ENCODE measurements at regions not wholly inside any gene's neighbourhood (a gene's known extent, or its start where the extent isn't known, plus 50 kb on each side); places are given as distances from the start of the nearest gene placed in this dataset.

DNA sequence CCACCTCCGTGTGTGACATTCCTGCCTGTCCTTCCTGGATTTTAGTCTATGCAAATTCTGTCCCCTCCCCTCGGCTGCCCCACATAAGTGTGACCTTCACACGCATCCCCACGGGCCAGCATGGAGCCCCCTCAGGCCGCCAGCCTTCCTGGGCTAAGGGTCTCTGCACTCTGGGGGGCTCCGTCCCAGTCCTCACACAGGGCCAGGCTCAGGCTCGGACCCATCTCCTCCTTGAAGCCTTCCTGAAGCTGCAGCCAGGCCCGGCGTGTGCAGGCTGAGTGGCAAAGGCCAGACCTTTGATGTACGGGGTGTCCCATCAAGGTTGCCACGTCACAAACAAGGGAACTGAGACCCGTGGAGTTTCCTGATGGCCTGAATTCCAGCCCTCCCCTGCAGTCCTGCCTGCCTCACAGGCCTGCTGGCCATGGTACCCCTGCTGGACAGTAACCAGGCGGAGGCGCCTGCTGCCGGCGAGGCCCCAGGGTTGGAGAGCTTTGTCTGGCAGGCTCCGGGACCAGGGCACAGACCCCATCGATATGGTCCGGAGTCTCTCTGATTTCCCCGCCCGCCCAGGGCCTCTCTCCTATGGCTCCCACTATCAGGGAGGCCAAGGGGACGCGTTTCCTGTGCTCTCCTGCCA lies 791.7 kb downstream of the BRD1 start:
- H3K36me3 ChIP-seq (ENCODE audit: control insufficient read depth, insufficient read depth, low read length) = no peaks in the 10 kb centered on the region
- H3K4me3 ChIP-seq (ENCODE audit: low read depth, low read length) = no peak overlapping the region
- TF ChIP-seq, protein P1, sequence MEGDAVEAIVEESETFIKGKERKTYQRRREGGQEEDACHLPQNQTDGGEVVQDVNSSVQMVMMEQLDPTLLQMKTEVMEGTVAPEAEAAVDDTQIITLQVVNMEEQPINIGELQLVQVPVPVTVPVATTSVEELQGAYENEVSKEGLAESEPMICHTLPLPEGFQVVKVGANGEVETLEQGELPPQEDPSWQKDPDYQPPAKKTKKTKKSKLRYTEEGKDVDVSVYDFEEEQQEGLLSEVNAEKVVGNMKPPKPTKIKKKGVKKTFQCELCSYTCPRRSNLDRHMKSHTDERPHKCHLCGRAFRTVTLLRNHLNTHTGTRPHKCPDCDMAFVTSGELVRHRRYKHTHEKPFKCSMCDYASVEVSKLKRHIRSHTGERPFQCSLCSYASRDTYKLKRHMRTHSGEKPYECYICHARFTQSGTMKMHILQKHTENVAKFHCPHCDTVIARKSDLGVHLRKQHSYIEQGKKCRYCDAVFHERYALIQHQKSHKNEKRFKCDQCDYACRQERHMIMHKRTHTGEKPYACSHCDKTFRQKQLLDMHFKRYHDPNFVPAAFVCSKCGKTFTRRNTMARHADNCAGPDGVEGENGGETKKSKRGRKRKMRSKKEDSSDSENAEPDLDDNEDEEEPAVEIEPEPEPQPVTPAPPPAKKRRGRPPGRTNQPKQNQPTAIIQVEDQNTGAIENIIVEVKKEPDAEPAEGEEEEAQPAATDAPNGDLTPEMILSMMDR (IDR thresholded peaks at IDR 0.05; ENCODE audit: insufficient read depth, low read depth, low read length) = no peak
- H3K27me3 ChIP-seq (ENCODE audit: control insufficient read depth, insufficient read depth, low read length) = no peaks in the 10 kb centered on the region
- DNase-seq (ENCODE audit: low read depth) = no peak
- CTCF ChIA-PET = no interaction called here
- POLR2A ChIA-PET = no interaction called here

GRCh38 chr22:49034836-49035817 lies 792.5 kb downstream of the BRD1 start:
- ChIA-PET POLR2A (no interaction called here), CTCF (no interaction called here)
- TF ChIP-seq, protein P1 (IDR thresholded peaks at IDR 0.05; ENCODE audit: insufficient read depth, low read depth, low read length) = no peak
- Histone ChIP-seq H3K4me3 (ENCODE audit: low read depth, low read length) (no peak overlapping the region), H3K36me3 (ENCODE audit: control insufficient read depth, insufficient read depth, low read length) (no peaks in the 10 kb centered on the region), H3K27me3 (ENCODE audit: control insufficient read depth, insufficient read depth, low read length) (no peaks in the 10 kb centered on the region)
- no peak for DNase-seq (ENCODE audit: low read depth)

DNA sequence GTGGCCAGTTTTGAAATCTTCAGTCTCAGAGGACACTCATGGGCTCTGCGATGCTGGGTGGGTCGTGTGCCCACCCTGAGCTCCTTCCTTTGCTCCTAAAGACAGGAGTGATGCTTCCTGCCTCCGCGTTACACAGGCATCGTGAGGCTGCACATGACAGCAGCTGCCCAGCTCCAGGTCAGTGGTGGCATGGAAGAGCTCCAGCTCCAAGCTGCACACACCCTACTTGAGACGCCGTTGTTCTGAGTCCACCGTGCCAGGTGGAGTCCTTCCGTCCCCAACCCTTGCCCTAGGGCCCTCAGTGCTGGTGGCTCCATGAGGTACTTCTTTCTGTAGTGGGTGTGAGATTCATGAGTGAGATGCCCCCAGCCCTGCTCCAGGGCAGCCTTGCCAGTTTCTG lies 794.1 kb downstream of the BRD1 start:
- no peak overlapping the region for H3K4me3 ChIP-seq (ENCODE audit: low read depth, low read length)
- TF ChIP-seq, protein P1 (IDR thresholded peaks at IDR 0.05; ENCODE audit: insufficient read depth, low read depth, low read length) = no peak
- CTCF ChIA-PET = interaction anchor here (0.6 kb wide), 1 partner anchor 1758 kb away, joined by 3 read pairs; no protein-coding TSS in a partner anchor

GRCh38 chr22:49032821-49033220 lies 794.9 kb downstream of the BRD1 start:
- Histone ChIP-seq H3K36me3 (ENCODE audit: control insufficient read depth, insufficient read depth, low read length) (no peaks in the 10 kb centered on the region), H3K27me3 (ENCODE audit: control insufficient read depth, insufficient read depth, low read length) (no peaks in the 10 kb centered on the region), H3K4me3 (ENCODE audit: low read depth, low read length) (no peak overlapping the region)
- DNase-seq (ENCODE audit: low read depth) = no peak
- TF ChIP-seq, protein P1 (IDR thresholded peaks at IDR 0.05; ENCODE audit: insufficient read depth, low read depth, low read length) = no peak
- CTCF ChIA-PET = no interaction called here
- POLR2A ChIA-PET = no interaction called here

More for the DNA sequence above, 794.1 kb downstream of the BRD1 start:
- DNase-seq (ENCODE audit: low read depth) = no peak
- no peaks in the 10 kb centered on the region for H3K36me3 ChIP-seq (ENCODE audit: control insufficient read depth, insufficient read depth, low read length)
- POLR2A ChIA-PET = no interaction called here
- H3K27me3 ChIP-seq (ENCODE audit: control insufficient read depth, insufficient read depth, low read length) = no peaks in the 10 kb centered on the region

- Histone ChIP-seq H3K4me3 (ENCODE audit: low read depth, low read length) (no peak overlapping the region), H3K36me3 (ENCODE audit: control insufficient read depth, insufficient read depth, low read length) (no peaks in the 10 kb centered on the region), H3K27me3 (ENCODE audit: control insufficient read depth, insufficient read depth, low read length) (no peaks in the 10 kb centered on the region)
- no peak for DNase-seq (ENCODE audit: low read depth)
- POLR2A ChIA-PET = no interaction called here
- TF ChIP-seq, protein P1 (IDR thresholded peaks at IDR 0.05; ENCODE audit: insufficient read depth, low read depth, low read length) = no peak
- CTCF ChIA-PET = no interaction called here
Measured at GRCh38 chr22:49031746-49032330, 795.8 kb downstream of the BRD1 start.

All from BJ (cell line).